ENCODE measurements at regions not wholly inside any gene's neighbourhood (a gene's known extent, or its start where the extent isn't known, plus 50 kb on each side); places are given as distances from the start of the nearest gene placed in this dataset.

DNA sequence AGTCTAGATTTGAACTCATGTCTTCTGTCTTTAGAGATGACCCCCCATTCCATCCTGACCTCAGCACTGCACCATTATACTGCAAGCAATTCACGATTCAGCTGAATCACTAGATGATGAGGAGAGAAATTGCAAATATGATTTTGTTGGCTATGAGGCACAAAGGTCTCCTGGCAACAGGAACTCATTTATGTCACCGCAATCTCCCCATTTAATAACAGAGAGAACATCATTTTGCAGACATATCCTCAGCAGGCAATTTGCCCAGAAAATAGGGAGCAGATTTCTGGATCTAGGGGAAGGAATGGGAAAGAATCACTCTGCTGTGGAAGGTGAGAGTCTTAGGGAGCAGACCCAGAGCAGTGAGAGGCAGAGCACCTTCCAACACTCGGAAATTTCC lies 303.0 kb downstream of the PAX1 start:
- Histone ChIP-seq H3K9me1 (ENCODE audit: control insufficient read depth, insufficient read depth, low read length) (no peaks in the 10 kb centered on the region), H3K79me2 (ENCODE audit: control insufficient read depth, insufficient read depth, low read length) (no peaks in the 10 kb centered on the region), H3K9me3 (replicated peaks; ENCODE audit: control insufficient read depth, insufficient read depth, low read depth, low read length) (no peaks in the 10 kb centered on the region; the same call in 1 of the 2 replicates), H3K4me1 (replicated peaks in 1 of 2; ENCODE audit: control insufficient read depth in 2 of 2, insufficient read depth in 2 of 2, low read length in 2 of 2) (no peaks in the 10 kb centered on the region), H3K36me3 (ENCODE audit: control insufficient read depth, insufficient read depth, low read length) (no peaks in the 10 kb centered on the region), H2AFZ (ENCODE audit: low read depth, low read length) (no peak overlapping the region), H4K20me1 (replicated peaks; ENCODE audit: control insufficient read depth, insufficient read depth, low read length) (no peaks in the 10 kb centered on the region), H3K4me2 (ENCODE audit: insufficient read depth, low read length) (no peak overlapping the region), H3K27me3 (ENCODE audit: control insufficient read depth in 2 of 2, insufficient read depth in 2 of 2, low read length in 2 of 2) (no peaks in the 10 kb centered on the region), H3K4me3 (no peak overlapping the region), H3K9ac (ENCODE audit: insufficient read depth in 1 of 2, low read depth in 2 of 2, low read length in 2 of 2) (no peak overlapping the region), H3K27ac (ENCODE audit: extremely low read depth, low read depth, low read length) (no peak overlapping the region)
- intact Hi-C loops (cut with micrococcal nuclease), result no loop called here
- TF ChIP-seq, protein P1, sequence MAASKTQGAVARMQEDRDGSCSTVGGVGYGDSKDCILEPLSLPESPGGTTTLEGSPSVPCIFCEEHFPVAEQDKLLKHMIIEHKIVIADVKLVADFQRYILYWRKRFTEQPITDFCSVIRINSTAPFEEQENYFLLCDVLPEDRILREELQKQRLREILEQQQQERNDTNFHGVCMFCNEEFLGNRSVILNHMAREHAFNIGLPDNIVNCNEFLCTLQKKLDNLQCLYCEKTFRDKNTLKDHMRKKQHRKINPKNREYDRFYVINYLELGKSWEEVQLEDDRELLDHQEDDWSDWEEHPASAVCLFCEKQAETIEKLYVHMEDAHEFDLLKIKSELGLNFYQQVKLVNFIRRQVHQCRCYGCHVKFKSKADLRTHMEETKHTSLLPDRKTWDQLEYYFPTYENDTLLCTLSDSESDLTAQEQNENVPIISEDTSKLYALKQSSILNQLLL (CRISPR knock-in tag; IDR thresholded peaks at IDR 0.05; ENCODE audit: borderline replicate concordance), result no peak
- no peak for TF ChIP-seq SNIP1 (IDR thresholded peaks at IDR 0.05; ENCODE audit: low read depth)
- TF ChIP-seq PHB2 (IDR thresholded peaks at IDR 0.05; ENCODE audit: low read depth), result no peak
- TF ChIP-seq NR2C1 (IDR thresholded peaks at IDR 0.05), result no peak
- no peak for TF ChIP-seq NR2C1 (tag; IDR thresholded peaks at IDR 0.05)
- no peak for TF ChIP-seq CTBP1 (IDR thresholded peaks at IDR 0.05; ENCODE audit: borderline replicate concordance)
- TF ChIP-seq EZH2 (IDR thresholded peaks at IDR 0.05; ENCODE audit: borderline replicate concordance, low read depth, low read length), result no peak
- WGBS (ENCODE audit: insufficient coverage, low coverage, missing lambda C conversion rate), result 0% methylated on average over 3 of the region's 3 CpGs
- POLR2A ChIA-PET, result no interaction called here
- in situ Hi-C loops (cut with MboI), result no loop called here
- ATAC-seq (no peak), DNase-seq (ENCODE audit: extremely low read depth in 1 of 4, low spot score in 3 of 4) (no peak), FAIRE-seq (no peak)
- no TSS peak for BruUV-seq (replicated peaks)
- CTCF ChIA-PET (ENCODE audit: low intra/inter-chr PET ratio), result no interaction called here

DNA sequence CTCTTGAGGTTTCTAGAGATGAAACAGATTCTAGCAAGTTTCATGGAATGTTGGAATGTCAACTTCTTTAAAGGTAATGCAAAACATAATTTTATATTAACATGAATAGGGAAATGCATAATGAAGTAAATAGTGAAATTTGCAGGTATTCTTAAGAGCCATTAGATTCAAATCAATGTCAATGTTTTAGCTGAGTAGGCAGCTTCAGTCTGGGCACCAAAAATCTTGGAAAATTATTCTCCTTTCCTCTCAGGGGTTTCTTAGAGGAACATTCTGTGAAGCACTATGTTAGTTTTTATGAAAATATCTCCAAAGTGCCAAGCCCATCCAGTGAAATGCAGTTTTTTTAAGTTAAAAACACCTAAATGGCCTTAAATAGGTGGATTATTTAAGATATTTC lies 300.8 kb downstream of the PAX1 start:
- in situ Hi-C loops (cut with MboI) (no loop called here), intact Hi-C loops (cut with micrococcal nuclease) (no loop called here)
- Histone ChIP-seq H3K4me2 (ENCODE audit: insufficient read depth, low read length) (no peak overlapping the region), H3K9ac (ENCODE audit: insufficient read depth in 1 of 2, low read depth in 2 of 2, low read length in 2 of 2) (no peak overlapping the region), H3K9me1 (ENCODE audit: control insufficient read depth, insufficient read depth, low read length) (no peaks in the 10 kb centered on the region), H2AFZ (ENCODE audit: low read depth, low read length) (no peak overlapping the region), H3K27ac (ENCODE audit: extremely low read depth, low read depth, low read length) (no peak overlapping the region), H3K9me3 (replicated peaks; ENCODE audit: control insufficient read depth, insufficient read depth, low read depth, low read length) (no peaks in the 10 kb centered on the region; the same call in 1 of the 2 replicates), H3K4me3 (no peak overlapping the region), H3K36me3 (ENCODE audit: control insufficient read depth, insufficient read depth, low read length) (no peaks in the 10 kb centered on the region), H3K79me2 (ENCODE audit: control insufficient read depth, insufficient read depth, low read length) (no peaks in the 10 kb centered on the region), H4K20me1 (replicated peaks; ENCODE audit: control insufficient read depth, insufficient read depth, low read length) (no peaks in the 10 kb centered on the region), H3K4me1 (replicated peaks in 1 of 2; ENCODE audit: control insufficient read depth in 2 of 2, insufficient read depth in 2 of 2, low read length in 2 of 2) (no peaks in the 10 kb centered on the region), H3K27me3 (ENCODE audit: control insufficient read depth in 2 of 2, insufficient read depth in 2 of 2, low read length in 2 of 2) (no peaks in the 10 kb centered on the region)
- FAIRE-seq (no peak), ATAC-seq (no peak), DNase-seq (ENCODE audit: extremely low read depth in 1 of 4, low spot score in 3 of 4) (no peak)
- BruUV-seq (replicated peaks), result no TSS peak
- ChIA-PET CTCF (ENCODE audit: low intra/inter-chr PET ratio) (no interaction called here), POLR2A (no interaction called here)
- TF ChIP-seq ZKSCAN8 (CRISPR knock-in tag; IDR thresholded peaks at IDR 0.05) (no peak), DMBX1 (CRISPR knock-in tag; IDR thresholded peaks at IDR 0.05; ENCODE audit: borderline replicate concordance) (no peak), SMAD2 (IDR thresholded peaks at IDR 0.05; ENCODE audit: low read depth, low read length) (no peak)
- TF ChIP-seq, protein P2, sequence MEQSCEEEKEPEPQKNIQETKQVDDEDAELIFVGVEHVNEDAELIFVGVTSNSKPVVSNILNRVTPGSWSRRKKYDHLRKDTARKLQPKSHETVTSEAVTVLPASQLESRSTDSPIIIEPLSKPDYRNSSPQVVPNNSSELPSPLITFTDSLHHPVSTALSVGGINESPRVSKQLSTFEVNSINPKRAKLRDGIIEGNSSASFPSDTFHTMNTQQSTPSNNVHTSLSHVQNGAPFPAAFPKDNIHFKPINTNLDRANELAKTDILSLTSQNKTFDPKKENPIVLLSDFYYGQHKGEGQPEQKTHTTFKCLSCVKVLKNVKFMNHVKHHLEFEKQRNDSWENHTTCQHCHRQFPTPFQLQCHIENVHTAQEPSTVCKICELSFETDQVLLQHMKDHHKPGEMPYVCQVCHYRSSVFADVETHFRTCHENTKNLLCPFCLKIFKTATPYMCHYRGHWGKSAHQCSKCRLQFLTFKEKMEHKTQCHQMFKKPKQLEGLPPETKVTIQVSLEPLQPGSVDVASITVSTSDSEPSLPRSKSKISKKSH (CRISPR knock-in tag; IDR thresholded peaks at IDR 0.05), result no peak
- TF ChIP-seq, protein P3, sequence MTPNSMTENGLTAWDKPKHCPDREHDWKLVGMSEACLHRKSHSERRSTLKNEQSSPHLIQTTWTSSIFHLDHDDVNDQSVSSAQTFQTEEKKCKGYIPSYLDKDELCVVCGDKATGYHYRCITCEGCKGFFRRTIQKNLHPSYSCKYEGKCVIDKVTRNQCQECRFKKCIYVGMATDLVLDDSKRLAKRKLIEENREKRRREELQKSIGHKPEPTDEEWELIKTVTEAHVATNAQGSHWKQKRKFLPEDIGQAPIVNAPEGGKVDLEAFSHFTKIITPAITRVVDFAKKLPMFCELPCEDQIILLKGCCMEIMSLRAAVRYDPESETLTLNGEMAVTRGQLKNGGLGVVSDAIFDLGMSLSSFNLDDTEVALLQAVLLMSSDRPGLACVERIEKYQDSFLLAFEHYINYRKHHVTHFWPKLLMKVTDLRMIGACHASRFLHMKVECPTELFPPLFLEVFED (CRISPR knock-in tag; conservative IDR thresholded peaks at IDR 0.05), result no peak
- TF ChIP-seq, protein P4, sequence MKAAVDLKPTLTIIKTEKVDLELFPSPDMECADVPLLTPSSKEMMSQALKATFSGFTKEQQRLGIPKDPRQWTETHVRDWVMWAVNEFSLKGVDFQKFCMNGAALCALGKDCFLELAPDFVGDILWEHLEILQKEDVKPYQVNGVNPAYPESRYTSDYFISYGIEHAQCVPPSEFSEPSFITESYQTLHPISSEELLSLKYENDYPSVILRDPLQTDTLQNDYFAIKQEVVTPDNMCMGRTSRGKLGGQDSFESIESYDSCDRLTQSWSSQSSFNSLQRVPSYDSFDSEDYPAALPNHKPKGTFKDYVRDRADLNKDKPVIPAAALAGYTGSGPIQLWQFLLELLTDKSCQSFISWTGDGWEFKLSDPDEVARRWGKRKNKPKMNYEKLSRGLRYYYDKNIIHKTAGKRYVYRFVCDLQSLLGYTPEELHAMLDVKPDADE (conservative IDR thresholded peaks at IDR 0.05; ENCODE audit: control insufficient read depth, low read depth, low read length), result no peak

Data from K562 (cell line).